ENCODE measurements at regions not wholly inside any gene's neighbourhood (a gene's known extent, or its start where the extent isn't known, plus 50 kb on each side); places are given as distances from the start of the nearest gene placed in this dataset.
A peak's percentile ranks its signal among the peaks of the same experiment; 100 is the strongest.
"Not testable (repeated sequence)": the region's sequence is repeated elsewhere in the genome, so short reads cannot be mapped to it uniquely, and the experiment has no call there.

DNA sequence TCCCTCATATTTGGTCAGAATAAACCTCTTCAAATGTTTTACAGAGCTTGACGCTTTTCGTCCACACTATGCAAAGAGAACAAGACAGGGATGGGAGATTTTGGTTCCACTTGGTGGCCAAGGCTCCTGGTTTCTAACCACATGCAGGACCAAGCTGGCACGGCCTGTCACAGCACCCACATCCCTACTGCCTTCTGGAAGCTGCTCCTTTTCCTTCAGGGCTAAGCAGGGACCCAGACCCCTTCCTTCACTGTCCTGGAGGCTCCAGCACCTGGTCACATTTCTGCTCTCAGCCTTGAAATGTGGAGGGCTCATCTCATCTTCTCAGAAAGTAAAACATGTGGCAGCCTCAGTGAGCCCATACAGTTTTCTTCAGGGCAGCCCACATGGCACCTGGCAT, 50.4 kb upstream of the ARHGEF7 start:
- in situ Hi-C loops (cut with HindIII; ENCODE audit: low sequenced_read_pairs): no loop called here
- no peak for DNase-seq (ENCODE audit: low spot score)

DNA sequence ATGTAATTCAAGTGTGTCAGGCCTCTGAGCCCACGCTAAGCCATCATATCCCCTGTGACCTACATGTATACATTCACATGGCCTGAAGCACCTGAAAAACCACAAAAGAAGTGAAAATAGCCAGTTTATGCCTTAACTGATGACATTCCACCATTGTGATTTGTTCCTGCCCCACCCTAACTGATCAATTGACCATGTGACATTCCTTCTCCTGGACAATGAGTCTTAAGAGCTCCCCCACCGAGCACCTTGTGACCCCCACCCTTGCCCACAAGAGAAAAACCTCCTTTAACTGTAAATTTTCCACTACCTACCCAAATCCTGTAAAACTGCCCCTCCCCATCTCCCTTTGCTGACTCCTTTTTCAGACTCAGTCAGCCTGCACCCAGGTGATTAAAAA, 52.1 kb upstream of the ARHGEF7 start:
- no peak for DNase-seq (ENCODE audit: low spot score)
- in situ Hi-C loops (cut with HindIII; ENCODE audit: low sequenced_read_pairs): no loop called here

DNA sequence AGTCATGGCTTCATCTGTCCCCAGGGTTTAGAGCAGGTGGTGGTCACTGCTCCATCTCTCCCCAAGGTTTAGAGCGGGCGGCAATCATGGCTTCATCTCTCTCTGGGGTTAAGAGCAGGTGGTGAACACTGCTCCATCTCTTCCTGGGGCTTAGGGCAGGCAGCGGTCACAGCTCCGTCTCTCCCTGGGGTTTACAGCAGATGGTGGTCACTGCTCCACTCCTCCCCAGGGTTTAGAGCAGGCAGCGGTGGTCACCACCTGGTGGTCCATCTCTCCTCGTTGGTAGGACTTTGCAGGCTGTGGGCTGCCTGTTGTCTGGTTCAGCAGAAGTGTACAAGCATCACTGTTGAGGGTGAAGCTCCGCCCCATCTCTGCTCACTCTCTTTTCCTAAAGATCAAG, 52.8 kb upstream of the ARHGEF7 start:
- DNase-seq (ENCODE audit: low spot score): no peak
- in situ Hi-C loops (cut with HindIII; ENCODE audit: low sequenced_read_pairs): no loop called here

DNA sequence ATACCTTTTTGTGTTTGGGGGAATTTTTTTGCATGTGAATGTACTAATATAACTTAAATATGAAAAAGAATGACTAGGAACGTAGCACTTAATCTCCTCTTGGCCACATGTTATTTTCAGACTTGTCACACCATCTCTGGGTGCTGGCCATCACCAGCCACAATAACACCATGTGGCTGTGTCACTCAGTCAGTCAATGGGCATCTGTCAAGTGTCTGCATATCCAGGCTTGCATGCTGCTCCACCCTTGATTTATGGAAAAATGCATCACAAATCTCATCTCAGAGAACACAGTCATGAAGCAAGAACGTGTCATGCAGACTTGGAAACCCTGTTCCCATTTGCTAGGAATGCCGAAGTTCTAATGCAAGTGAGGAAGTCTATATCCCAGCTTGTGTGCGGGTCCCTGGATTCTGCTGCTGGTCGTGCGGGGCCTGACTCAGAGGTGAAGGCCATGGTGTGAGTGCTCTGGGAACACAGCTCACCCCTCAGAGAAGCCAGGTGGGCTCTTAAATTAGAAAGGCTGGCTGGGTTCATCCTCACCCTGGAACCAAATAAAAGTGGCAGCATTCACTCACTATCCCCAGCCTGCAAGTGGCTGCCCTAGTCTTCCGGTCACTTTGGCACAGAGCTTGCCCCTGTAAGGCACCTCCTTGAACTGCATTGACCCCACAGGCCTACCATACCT, 53.6 kb upstream of the ARHGEF7 start:
- no peak for DNase-seq (ENCODE audit: low spot score)
- in situ Hi-C loops (cut with HindIII; ENCODE audit: low sequenced_read_pairs): no loop called here

DNA sequence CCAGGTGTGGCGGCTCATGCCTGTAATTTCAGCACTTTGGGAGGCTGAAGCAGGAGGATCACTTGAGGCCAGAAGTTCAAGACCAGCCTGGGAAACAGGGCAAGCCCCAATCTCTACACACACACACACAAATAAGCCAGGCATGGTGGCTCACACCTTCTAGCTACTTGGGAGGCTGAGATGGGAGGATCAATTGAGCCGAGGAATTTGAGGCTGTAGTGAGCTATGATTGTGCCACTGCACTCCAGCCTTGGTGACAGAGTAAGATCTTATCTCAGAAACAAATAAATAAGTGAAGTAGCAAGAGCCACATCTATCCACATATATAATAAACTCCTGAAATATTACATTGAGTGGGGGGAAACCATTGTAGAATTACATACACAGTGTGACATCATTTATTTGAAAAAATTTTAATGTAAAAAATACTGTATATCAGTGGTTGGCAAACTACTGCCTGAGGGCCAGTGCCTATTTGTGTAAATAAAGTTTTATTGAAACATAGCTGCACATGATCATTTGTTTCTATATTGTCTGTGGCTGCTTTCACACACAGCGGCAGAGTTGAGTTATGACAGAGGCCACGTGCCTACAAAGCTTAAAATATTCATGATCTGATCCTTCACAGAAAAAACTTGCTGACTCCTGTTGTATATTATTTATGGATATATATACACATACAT, 54.7 kb upstream of the ARHGEF7 start:
- DNase-seq (ENCODE audit: low spot score): no peak
- in situ Hi-C loops (cut with HindIII; ENCODE audit: low sequenced_read_pairs): no loop called here

DNA sequence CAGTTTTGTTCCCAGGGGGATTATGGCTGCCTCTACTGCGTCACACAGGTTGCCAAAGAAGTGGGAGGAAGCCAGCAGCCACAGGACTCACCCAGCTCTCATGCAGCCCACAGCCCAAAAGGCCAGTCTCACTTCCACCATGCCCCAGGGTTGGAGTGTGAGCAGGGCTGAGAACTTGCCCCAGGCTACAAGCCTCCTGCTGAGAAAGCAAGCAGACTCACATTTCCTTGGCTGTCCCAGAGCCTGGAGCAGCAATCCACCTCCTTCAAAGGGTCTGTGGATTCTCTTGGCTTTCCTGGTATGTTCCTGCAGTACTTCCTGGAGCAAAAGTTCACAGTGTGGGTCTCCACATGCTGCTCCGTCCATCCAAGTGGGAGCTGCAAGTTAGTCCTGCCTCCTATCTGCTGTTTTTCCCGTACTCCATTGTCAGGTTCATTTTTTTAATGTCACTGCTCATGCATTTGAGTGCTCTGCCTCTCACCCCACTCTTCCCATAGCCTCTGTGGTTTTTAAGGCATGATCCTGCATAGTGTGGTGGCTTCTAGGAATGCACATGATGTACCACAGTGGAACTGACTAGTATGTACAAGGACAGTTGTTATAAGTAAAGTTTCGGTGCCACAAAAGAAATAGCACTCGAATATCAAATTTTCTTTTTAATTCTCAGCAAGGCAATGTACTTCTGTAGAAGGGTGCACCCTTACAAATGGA, 56.2 kb upstream of the ARHGEF7 start:
- DNase-seq (ENCODE audit: low spot score): no peak

DNA sequence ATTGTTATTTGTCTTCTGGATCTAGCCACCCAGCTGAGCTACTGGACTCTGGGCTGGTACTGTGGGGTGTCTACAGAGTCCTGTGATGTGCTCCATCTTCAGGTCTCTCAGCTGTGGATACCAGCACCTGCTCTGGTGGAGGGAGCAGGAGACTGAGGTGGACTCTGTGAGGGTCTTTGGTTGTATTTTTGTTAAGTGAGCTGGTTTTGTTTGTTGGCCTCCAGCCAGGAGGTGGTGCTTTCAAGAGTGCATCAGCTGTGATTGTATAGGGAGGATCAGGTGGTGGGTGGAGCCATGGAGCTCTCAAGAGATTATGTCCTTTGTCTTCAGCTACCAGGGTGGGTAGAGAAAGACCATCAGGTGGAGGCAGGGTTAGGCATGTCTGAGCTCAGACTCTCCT, 56.8 kb upstream of the ARHGEF7 start:
- DNase-seq (ENCODE audit: low spot score); in situ Hi-C loops (cut with HindIII; ENCODE audit: low sequenced_read_pairs): not testable (repeated sequence)

More for the DNA sequence above, 56.2 kb upstream of the ARHGEF7 start:
- in situ Hi-C loops (cut with HindIII; ENCODE audit: low sequenced_read_pairs): no loop called here

DNA sequence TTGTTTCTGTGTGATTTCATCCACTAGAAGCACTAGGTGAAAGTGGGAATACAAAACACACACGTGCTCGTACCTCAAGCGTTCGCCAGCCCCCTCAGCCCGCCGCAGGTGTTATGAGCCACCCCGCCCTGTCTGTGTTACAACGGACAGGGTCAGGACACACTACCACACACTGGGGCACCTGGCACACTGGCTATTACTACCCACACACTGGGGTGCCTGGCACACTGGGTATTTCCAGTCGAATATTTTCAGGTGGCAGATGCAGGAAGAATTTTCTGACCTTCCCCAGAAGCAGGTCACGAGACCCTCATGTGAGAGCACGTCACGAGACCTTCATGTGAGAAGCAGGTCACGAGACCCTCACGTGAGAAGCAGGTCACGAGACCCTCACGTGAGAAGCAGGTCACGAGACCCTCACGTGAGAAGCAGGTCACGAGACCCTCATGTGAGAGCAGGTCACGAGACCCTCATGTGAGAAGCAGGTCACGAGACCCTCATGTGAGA, 63.3 kb upstream of the ARHGEF7 start:
- DNase-seq (ENCODE audit: low spot score); in situ Hi-C loops (cut with HindIII; ENCODE audit: low sequenced_read_pairs): not testable (repeated sequence)

DNA sequence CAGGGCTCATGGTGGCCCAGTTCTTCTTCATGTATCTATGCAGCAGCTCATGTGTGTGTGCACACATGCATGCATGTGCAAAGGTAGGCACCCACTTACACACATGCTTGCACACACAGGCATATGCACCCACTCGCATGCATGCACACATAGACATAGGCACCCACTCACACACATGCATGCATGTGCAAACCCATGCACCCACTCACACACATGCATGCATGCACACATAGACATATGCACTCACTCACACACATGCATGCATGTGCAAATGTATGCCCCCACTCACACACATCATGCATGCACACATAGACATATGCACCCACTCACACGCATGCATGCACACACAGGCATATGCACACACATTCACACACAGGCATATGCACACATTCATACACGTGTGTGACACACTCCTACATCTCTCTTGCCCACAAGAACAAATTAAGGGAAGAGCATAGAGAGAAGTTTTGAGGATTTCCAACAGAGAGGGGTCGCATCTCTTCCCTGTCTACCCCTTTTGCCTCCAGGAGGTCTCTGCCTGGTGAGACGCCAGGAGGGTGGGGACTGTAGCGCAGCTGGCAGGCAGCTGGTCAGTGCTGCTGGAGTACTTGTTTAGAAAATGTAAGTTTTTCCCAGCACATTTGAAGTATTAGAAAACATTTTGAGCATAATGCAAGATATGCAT, 63.9 kb upstream of the ARHGEF7 start:
- in situ Hi-C loops (cut with HindIII; ENCODE audit: low sequenced_read_pairs): no loop called here
- no peak for DNase-seq (ENCODE audit: low spot score)

DNA sequence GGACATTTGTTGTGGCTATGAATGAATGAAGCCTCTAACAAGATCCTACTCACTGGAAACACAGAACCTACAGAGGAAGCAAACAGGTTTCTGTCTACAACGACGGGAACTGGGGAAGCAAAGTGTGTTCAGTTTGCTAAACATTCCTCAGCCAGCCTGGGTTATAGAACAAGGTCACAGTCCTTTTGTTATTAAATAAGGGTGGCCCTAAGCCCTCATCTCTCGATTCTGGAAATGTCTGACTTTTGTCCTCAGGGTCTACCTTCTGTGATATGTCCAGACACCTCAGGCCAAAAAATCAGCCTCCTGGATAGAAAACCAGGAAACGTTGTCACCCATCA, 64.6 kb upstream of the ARHGEF7 start:
- in situ Hi-C loops (cut with HindIII; ENCODE audit: low sequenced_read_pairs): no loop called here
- no peak for DNase-seq (ENCODE audit: low spot score)

DNA sequence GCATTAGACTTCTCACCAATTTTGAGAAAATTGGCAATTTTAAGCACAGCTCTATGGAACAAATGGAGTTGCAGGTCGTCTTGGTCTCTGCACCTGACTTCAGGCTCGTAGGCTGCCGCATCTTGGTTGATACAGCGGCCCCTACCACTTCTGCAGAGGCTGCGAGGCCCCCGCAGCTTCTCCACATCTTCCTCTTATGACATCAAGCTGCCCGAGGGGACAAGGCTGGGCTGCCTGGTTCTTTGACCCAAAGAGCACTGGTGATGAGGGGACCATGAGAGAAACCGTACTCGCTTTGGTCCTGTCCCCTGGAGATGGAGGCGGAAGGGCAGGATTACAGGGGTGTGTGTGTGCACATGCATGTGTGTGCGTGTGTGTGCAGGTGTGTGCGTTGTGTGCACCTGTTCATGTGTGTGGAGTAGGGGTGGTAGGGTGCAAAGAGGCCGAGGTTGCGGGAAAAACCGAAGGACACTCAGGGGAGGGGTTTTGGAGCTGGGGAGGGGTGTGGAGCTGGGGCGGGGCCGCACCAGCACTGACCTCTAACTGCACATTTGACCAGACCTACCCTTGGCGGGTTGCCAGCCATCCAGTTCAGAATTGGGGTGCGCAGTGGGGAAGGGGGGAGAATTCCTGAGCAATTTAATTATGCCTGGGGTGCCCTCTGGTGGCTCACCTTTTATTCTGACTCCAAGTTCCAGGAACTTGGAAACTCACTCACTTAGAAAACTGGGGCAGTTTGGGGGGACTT, 65.1 kb upstream of the ARHGEF7 start:
- peak; percentile 30 for DNase-seq (ENCODE audit: low spot score)
- in situ Hi-C loops (cut with HindIII; ENCODE audit: low sequenced_read_pairs): no loop called here

DNA sequence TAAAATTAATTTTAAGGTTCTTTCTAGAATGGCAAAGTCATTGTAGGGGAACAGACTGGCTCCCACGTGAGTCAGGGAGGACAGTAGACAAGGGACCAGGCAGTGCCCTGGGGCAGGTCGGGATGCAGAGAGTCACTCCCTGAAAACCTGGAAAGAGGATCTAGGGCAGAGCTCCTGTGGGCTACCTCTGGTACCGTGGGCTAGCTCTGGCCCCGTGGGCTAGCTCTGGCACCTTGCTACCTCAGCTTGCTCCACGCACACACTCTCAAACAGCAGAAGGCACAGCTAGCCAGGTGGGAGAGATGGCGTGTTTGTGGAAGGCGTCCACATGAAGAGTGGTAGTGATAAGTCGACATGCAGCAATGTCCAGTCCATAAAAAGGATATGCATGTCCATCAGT, 66.7 kb upstream of the ARHGEF7 start:
- no peak for DNase-seq (ENCODE audit: low spot score)
- in situ Hi-C loops (cut with HindIII; ENCODE audit: low sequenced_read_pairs): no loop called here

DNA sequence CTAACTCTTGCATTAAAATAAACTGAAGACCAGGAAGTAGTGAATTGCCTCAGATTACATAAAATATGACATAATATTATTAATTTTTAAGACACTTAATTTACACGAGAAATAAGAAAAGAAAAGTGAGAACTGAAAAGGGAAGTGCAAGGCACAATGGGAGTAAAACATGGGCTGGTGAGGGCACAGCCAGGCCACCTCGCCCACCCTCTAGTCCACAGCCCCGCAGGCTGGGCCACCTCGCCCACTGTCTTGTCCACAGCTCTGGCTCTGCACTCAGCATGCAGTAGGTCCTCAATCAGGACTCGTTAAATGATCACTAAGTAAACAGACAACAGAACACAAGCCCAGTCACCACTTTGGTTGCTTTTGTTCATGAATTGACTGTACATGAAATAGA, 67.8 kb upstream of the ARHGEF7 start:
- in situ Hi-C loops (cut with HindIII; ENCODE audit: low sequenced_read_pairs): no loop called here
- DNase-seq (ENCODE audit: low spot score): no peak

DNA sequence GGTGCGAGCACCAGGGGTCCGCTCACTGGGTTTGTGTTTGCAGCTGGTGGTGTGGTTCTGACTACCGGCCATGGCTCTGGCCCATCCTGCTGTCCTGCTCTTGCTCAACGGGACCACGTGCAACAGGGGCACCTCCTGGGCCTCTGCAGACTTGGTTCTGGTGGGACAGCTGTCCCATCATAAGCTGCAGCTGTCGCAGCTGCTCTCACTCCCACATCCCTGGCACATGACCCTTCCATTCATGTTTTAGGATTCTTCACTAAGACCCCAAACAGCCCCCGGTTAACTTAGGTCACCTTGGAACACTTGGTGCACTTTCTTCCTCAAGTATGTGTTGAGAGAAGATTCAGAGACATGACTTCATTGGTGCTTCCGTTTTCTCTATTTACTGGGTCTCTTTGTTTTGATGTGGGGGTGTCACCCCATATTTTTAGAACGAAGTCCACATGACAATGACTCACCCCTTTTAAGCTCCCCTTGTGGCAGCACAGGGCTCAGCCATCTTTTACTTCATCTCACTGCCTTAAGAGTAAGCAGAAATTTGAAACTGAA, 68.4 kb upstream of the ARHGEF7 start:
- DNase-seq (ENCODE audit: low spot score): no peak
- in situ Hi-C loops (cut with HindIII; ENCODE audit: low sequenced_read_pairs): no loop called here

DNA sequence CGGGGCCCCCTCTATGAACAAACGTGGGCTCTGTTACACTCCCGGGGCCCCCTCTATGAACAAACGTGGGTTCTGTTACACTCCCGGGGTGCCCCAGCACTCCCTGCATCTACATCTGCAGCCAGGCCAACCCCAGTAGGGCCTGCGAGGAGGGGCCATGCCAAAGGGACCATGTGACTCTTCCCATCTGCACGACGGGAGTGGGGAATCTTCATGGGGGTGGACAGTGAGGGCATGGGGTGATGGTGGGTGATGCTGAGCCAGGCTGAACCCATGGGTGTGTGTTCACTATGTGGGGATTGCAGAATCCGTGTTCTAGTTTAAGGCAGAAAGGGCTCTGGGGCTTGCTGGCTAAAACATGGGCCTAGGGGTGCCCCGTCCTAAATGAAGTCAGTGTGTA, 69.9 kb upstream of the ARHGEF7 start:
- DNase-seq (ENCODE audit: low spot score): no peak
- in situ Hi-C loops (cut with HindIII; ENCODE audit: low sequenced_read_pairs): no loop called here

DNA sequence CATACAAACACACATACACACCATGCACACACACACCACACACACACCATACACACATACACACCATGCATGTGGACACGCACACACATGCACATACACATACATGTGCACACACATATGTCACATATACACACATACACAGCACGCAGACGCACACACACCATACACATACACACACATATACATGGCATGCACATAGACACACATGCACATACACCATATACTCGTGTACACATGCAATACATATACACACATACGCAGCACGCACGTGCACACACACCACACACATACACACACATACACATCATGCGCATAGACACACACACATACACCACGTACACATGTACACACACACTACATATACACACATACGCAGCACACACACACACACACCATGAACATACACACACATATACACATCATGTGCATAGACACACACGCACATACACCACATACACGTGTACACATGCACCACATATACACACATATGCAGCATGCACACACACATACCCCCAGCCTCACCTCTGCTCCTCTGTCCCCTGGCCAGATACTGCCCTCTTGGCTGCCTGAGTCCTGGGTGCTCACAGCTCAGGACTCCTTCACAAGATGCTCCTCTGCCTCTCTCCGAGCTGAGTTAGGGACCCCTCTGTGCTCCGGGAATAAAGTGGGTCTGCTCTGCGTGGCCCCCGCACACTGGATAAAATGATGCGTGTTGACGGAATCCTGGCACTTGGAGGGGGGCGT, 70.9 kb upstream of the ARHGEF7 start:
- DNase-seq (ENCODE audit: low spot score): no peak
- in situ Hi-C loops (cut with HindIII; ENCODE audit: low sequenced_read_pairs): no loop called here

DNA sequence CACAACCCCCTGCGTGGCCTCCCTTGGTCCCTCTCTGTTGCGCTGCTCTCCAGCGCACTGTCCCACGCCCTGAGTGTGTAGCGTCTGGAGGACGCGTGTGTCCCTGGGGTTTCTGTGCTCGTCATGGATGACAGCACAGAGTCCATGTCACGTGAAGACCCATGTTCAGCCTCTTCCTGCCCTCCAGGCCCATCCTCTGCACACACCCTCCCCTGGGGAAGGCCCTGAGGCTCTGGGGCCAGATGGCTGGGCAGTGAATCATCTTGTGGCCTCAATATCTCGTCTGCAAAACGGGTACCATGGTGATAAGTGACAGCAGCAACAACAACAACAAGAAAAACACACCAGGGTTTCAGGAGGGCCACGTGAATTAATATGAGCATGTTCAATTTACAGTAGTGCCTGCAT, 71.5 kb upstream of the ARHGEF7 start:
- in situ Hi-C loops (cut with HindIII; ENCODE audit: low sequenced_read_pairs): no loop called here
- DNase-seq (ENCODE audit: low spot score): no peak

DNA sequence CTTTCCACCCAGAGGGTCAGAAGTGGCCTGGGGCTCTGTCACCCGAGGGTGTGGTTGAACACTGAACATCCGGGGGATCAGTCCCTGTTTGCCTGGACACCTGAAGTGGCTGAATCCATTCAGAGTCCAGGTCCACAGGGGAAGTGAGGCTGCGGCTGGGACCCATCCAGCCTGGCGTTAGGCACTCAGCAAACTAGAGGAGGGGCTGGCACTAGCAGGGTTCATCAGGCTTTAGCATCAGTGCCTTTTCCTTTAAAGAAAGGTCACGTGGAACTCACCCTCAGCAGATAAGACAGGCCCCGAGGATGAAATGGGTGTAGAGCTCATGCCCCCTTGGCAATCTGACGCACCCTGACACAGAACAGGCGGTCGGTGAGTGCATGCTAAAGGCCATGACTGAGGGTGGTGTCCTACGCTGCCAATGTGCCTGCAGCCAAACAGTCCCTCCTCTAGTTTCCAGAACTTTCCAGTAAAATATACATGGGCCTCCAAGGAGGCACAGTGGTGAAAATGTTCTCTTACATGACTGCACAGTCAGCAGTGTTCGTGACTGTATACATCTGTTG, 72.4 kb upstream of the ARHGEF7 start:
- in situ Hi-C loops (cut with HindIII; ENCODE audit: low sequenced_read_pairs): no loop called here

More for the DNA sequence above, 72.4 kb upstream of the ARHGEF7 start:
- DNase-seq (ENCODE audit: low spot score): no peak
